IMR-90 (cell line): ENCODE measurements at regions not wholly inside any gene's neighbourhood (a gene's known extent, or its start where the extent isn't known, plus 50 kb on each side); places are given as distances from the start of the nearest gene placed in this dataset.

ENCODE experiments used
- ATAC-seq: fragments of 200-7000 bp; cut with Tn5 transposase; 2 replicates; pipeline ENCODE4 v1.9.1; 2020; ENCODE audit warnings: low read depth, mild to moderate bottlenecking, moderate library complexity
- BruUV-seq: library from RNA; stranded (reverse); fragments of 400-500 nt; replicated peaks from 2 replicates; lab custom pipeline; 2021; lab: Mats Ljungman, UMichigan
- CTCF ChIA-PET: fragments of 300-600 bp; formaldehyde crosslinking; extraction: SDS; loops from one replicate; lab custom pipeline; 2021; ENCODE audit warnings: antibody characterized with exemption; lab: Yijun Ruan, JAX
- POLR2A ChIA-PET: fragments of 300-600 bp; sonication (Branson Sonifier 250); formaldehyde crosslinking; loops from one replicate; lab custom pipeline; 2022; ENCODE audit warnings: antibody characterized with exemption; ENCODE audit not compliant: unreplicated experiment; lab: Charles Lee
- DNase-seq: peaks from one replicate; pipeline ENCODE4 v3.0.0; 2013
- H2AFZ ChIP-seq: replicated peaks from 2 replicates; pipeline ENCODE3; 2013; ENCODE audit warnings: low read length, mild to moderate bottlenecking; ENCODE audit not compliant: poor library complexity
- H2AK5ac ChIP-seq: 2 replicates; pipeline ENCODE4 v1.6.1; 2013; ENCODE audit warnings: low read depth, low read length, inconsistent platforms
- H2AK9ac ChIP-seq: replicated peaks from 2 replicates; pipeline ENCODE3; 2013; ENCODE audit warnings: mild to moderate bottlenecking, low read depth, low read length, moderate library complexity; ENCODE audit not compliant: poor library complexity
- H2BK120ac ChIP-seq: 2 replicates; pipeline ENCODE4 v1.6.1; 2013; ENCODE audit warnings: low read depth, low read length, inconsistent platforms
- H2BK15ac ChIP-seq: 3 replicates; pipeline ENCODE4 v1.6.1; 2013; ENCODE audit warnings: low read depth, low read length, inconsistent platforms
- H2BK20ac ChIP-seq: 2 replicates; pipeline ENCODE4 v1.6.1; 2013; ENCODE audit warnings: low read depth, mild to moderate bottlenecking, inconsistent platforms, low read length, moderate library complexity
- H2BK5ac ChIP-seq: 2 replicates; pipeline ENCODE4 v1.6.1; 2013; ENCODE audit warnings: mild to moderate bottlenecking, low read depth, low read length, inconsistent platforms; ENCODE audit not compliant: poor library complexity, severe bottlenecking
- H3K14ac ChIP-seq: replicated peaks from 2 replicates; pipeline ENCODE4 v1.6.1; 2013; ENCODE audit warnings: low read depth, low read length, inconsistent platforms
- H3K18ac ChIP-seq: 2 replicates; pipeline ENCODE4 v1.6.1; 2013; ENCODE audit warnings: low read depth, low read length, control low read depth
- H3K23ac ChIP-seq: 2 replicates; pipeline ENCODE4 v1.6.1; 2013; ENCODE audit warnings: low read depth, low read length, inconsistent platforms
- H3K27ac ChIP-seq: 2 replicates; pipeline ENCODE4 v1.5.1; 2013; ENCODE audit warnings: mild to moderate bottlenecking, control low read depth, low read length; ENCODE audit not compliant: insufficient read depth
- H3K27me3 ChIP-seq: 2 replicates; pipeline ENCODE4 v1.6.1; 2013; ENCODE audit warnings: low read length; ENCODE audit not compliant: control insufficient read depth, insufficient read depth
- H3K36me3 ChIP-seq: 2 replicates; pipeline ENCODE4 v1.6.1; 2013; ENCODE audit warnings: low read length, mixed read lengths; ENCODE audit not compliant: control insufficient read depth, insufficient read depth
- H3K4ac ChIP-seq: 2 replicates; pipeline ENCODE4 v1.6.1; 2013; ENCODE audit warnings: low read depth, low read length, inconsistent platforms
- H3K4me1 ChIP-seq: 2 replicates; pipeline ENCODE4 v1.6.1; 2013; ENCODE audit warnings: low read length, mixed read lengths; ENCODE audit not compliant: control insufficient read depth, insufficient read depth
- H3K4me2 ChIP-seq: 2 replicates; pipeline ENCODE4 v1.6.1; 2013; ENCODE audit warnings: low read depth, mild to moderate bottlenecking, control low read depth, low read length, moderate library complexity
- H3K4me3 ChIP-seq: 2 replicates; pipeline ENCODE4 v1.5.1; 2013; ENCODE audit warnings: low read depth, mild to moderate bottlenecking, control low read depth, low read length, moderate library complexity; ENCODE audit not compliant: insufficient read depth
- H3K56ac ChIP-seq: 2 replicates; pipeline ENCODE4 v1.6.1; 2013; ENCODE audit warnings: low read length, inconsistent platforms; ENCODE audit not compliant: insufficient read depth; ENCODE audit errors: extremely low read depth
- H3K79me1 ChIP-seq, 2 experiments: 2 replicates each; pipeline ENCODE4 v1.6.1; 2013; ENCODE audit warnings: low read length in 2 of 2, inconsistent platforms in 1 of 2, low read depth in 1 of 2
- H3K9ac ChIP-seq: 2 replicates; pipeline ENCODE4 v1.6.1; 2013; ENCODE audit warnings: low read depth, low read length, control low read depth
- H3K9me1 ChIP-seq: 2 replicates; pipeline ENCODE4 v1.6.1; 2013; ENCODE audit warnings: low read length, inconsistent platforms; ENCODE audit not compliant: insufficient read depth
- H3K9me3 ChIP-seq: 2 replicates; pipeline ENCODE4 v1.6.1; 2013; ENCODE audit warnings: low read length; ENCODE audit not compliant: control insufficient read depth, insufficient read depth
- H4K20me1 ChIP-seq: 2 replicates; pipeline ENCODE4 v1.6.1; 2013; ENCODE audit warnings: low read length, inconsistent platforms; ENCODE audit not compliant: insufficient read depth
- H4K5ac ChIP-seq: 2 replicates; pipeline ENCODE4 v1.6.1; 2013; ENCODE audit warnings: mild to moderate bottlenecking, low read depth, low read length, control low read depth
- H4K8ac ChIP-seq, 2 experiments: 2 replicates each; pipeline ENCODE4 v1.6.1; 2013; ENCODE audit warnings: low read depth in 2 of 2, low read length in 2 of 2, control low read depth in 1 of 2, inconsistent platforms in 1 of 2
- H4K91ac ChIP-seq: 2 replicates; pipeline ENCODE4 v1.6.1; 2013; ENCODE audit warnings: low read depth, low read length, inconsistent platforms; ENCODE audit not compliant: insufficient read depth
- CEBPB ChIP-seq: IDR thresholded peaks from 2 replicates; pipeline ENCODE4 v1.6.1; 2012; ENCODE audit warnings: low read depth, low read length, improper control_type of control experiment
- CHD1 ChIP-seq: IDR thresholded peaks from 2 replicates; pipeline ENCODE4 v1.6.1; 2012; ENCODE audit warnings: low read depth, low read length, improper control_type of control experiment
- NFE2L2 ChIP-seq: fragments of 150-350 bp; IDR thresholded peaks from 2 replicates; pipeline ENCODE4 v1.6.1; 2016; ENCODE audit warnings: low read depth, mild to moderate bottlenecking, low read length
- POLR2A ChIP-seq: IDR thresholded peaks from 2 replicates; pipeline ENCODE4 v1.6.1; 2012; ENCODE audit warnings: mild to moderate bottlenecking, low read depth, low read length
- RAD21 ChIP-seq: IDR thresholded peaks from 2 replicates; pipeline ENCODE4 v1.6.1; 2012; ENCODE audit warnings: low read length, improper control_type of control experiment
- RFX5 ChIP-seq: IDR thresholded peaks from 2 replicates; pipeline ENCODE4 v1.8.0; 2012; ENCODE audit warnings: low read depth, mild to moderate bottlenecking, low read length, moderate library complexity
- SMC3 ChIP-seq: fragments of 150-350 bp; IDR thresholded peaks from 2 replicates; pipeline ENCODE4 v1.6.1; 2016; ENCODE audit warnings: low read depth, mild to moderate bottlenecking, antibody characterized with exemption, low read length, moderate library complexity
- WGBS, 2 experiments: methylation state at CpG; one replicate each; pipeline versions ENCODE4 v1.1.5 to v1.1.7; 2013; ENCODE audit warnings: missing lambda C conversion rate in 2 of 2; ENCODE audit not compliant: insufficient read length in 1 of 2; ENCODE audit errors: extremely low coverage in 2 of 2; 5-methylcytosine and 5-hydroxymethylcytosine counted together
- dilution Hi-C: fragments of 300-500 bp; cut with HindIII; formaldehyde crosslinking; loops from one replicate; pipeline ENCODE4 v1.14.3; 2018; ENCODE audit warnings: low sequenced_read_pairs; ENCODE audit not compliant: unreplicated experiment
- in situ Hi-C: fragments of 300-500 bp; cut with MboI; formaldehyde crosslinking; loops from 3 replicates; pipeline ENCODE4 v1.14.3; 2019; ENCODE audit warnings: low sequenced_read_pairs, inconsistent platforms, mixed read lengths
- intact Hi-C: fragments of 100-400 bp; cut with micrococcal nuclease; formaldehyde crosslinking; loops from 2 replicates; pipeline ENCODE4 v1.10.0; 2022

- BruUV-seq, result no TSS peak
- ChIA-PET CTCF (no interaction called here), POLR2A (no interaction called here)
- no peak overlapping the region for H4K8ac ChIP-seq
- H2BK120ac ChIP-seq, result no peak overlapping the region
- no peaks in the 10 kb centered on the region for H3K27me3 ChIP-seq
- no peak overlapping the region for H2AK9ac ChIP-seq
- H3K14ac ChIP-seq, result no peak overlapping the region
- no peak overlapping the region for H2AK5ac ChIP-seq
- ATAC-seq, result no peak
- no peak overlapping the region for H3K56ac ChIP-seq
- no peak overlapping the region for H2BK20ac ChIP-seq
- no peaks in the 10 kb centered on the region for H3K79me1 ChIP-seq
- no peak for DNase-seq
- H2AFZ ChIP-seq, result no peak overlapping the region
- H3K4me3 ChIP-seq, result no peak overlapping the region
- no CpG with 5 or more reads among the region's 2 CpGs for WGBS, 2 experiments
- no peak overlapping the region for H3K27ac ChIP-seq
- no peak overlapping the region for H4K5ac ChIP-seq
- no peaks in the 10 kb centered on the region for H4K20me1 ChIP-seq
- H3K36me3 ChIP-seq, result no peaks in the 10 kb centered on the region
- H3K9me3 ChIP-seq, result no peaks in the 10 kb centered on the region
- in situ Hi-C loops (no loop called here), intact Hi-C loops (loop anchor here (5.0 kb wide), 1 partner anchor 412 kb away; no protein-coding TSS in a partner anchor), dilution Hi-C loops (no loop called here)
- TF ChIP-seq RAD21 (no peak), NFE2L2 (no peak), CHD1 (no peak), CEBPB (no peak), POLR2A (no peak), SMC3 (no peak), RFX5 (no peak)
- no peak overlapping the region for H3K4me2 ChIP-seq
- no peak overlapping the region for H4K91ac ChIP-seq
- no peaks in the 10 kb centered on the region for H3K4me1 ChIP-seq
- no peak overlapping the region for H2BK15ac ChIP-seq
- H3K9me1 ChIP-seq, result no peaks in the 10 kb centered on the region
- H3K4ac ChIP-seq, result no peak overlapping the region
- H3K9ac ChIP-seq, result no peak overlapping the region
- no peak overlapping the region for H3K23ac ChIP-seq
- H3K18ac ChIP-seq, result no peak overlapping the region
- no peak overlapping the region for H2BK5ac ChIP-seq
Measured at GRCh38 chr4:170305627-170306026, 215.9 kb upstream of the AADAT start.
